Spleen (tissue), 11 donors: ENCODE measurements at regions not wholly inside any gene's neighbourhood (a gene's known extent, or its start where the extent isn't known, plus 50 kb on each side); places are given as distances from the start of the nearest gene placed in this dataset.

ENCODE experiments used
- DNase-seq: peaks from one replicate; pipeline ENCODE4 v3.0.0-alpha.2; 2020
- H3K27ac ChIP-seq, 8 donors: fragments of 200-600 bp; sonication (generic) in 7 of 8; 1 replicate in 4 of 8; 2 replicates in 4 of 8; pipeline versions ENCODE4 v1.5.0 to v1.8.0; 2016 to 2021; ENCODE audit warnings: inconsistent platforms in 4 of 8, mild to moderate bottlenecking in 4 of 8, moderate library complexity in 1 of 8
- H3K27me3 ChIP-seq, 7 donors: fragments of 200-600 bp; sonication (generic) in 6 of 7; replicated peaks in 1 of 7; 1 replicate in 4 of 7; 2 replicates in 3 of 7; pipeline versions ENCODE4 v1.5.0 to v1.8.0; 2016 to 2021; ENCODE audit warnings: inconsistent platforms in 3 of 7, mild to moderate bottlenecking in 1 of 7
- H3K36me3 ChIP-seq, 6 donors: fragments of 200-600 bp; sonication (generic) in 5 of 6; 1 replicate in 4 of 6; 2 replicates in 2 of 6; pipeline versions ENCODE4 v1.5.0 to v1.8.0; 2016 to 2021; ENCODE audit warnings: inconsistent platforms in 2 of 6
- H3K4me1 ChIP-seq, 6 donors: fragments of 200-600 bp; sonication (generic) in 5 of 6; 1 replicate in 3 of 6; 2 replicates in 3 of 6; pipeline versions ENCODE4 v1.5.0 to v1.8.0; 2016 to 2021; ENCODE audit warnings: inconsistent platforms in 3 of 6
- H3K4me3 ChIP-seq, 8 donors: fragments of 200-600 bp; sonication (generic) in 7 of 8; 1 replicate in 4 of 8; 2 replicates in 4 of 8; pipeline versions ENCODE4 v1.5.0 to v1.8.0; 2016 to 2021; ENCODE audit warnings: inconsistent platforms in 4 of 8, mild to moderate bottlenecking in 4 of 8, moderate library complexity in 2 of 8
- H3K9me3 ChIP-seq, 8 donors: fragments of 200-600 bp; sonication (generic) in 7 of 8; 1 replicate in 4 of 8; 2 replicates in 4 of 8; pipeline versions ENCODE4 v1.5.0 to v1.8.0; 2016 to 2021; ENCODE audit warnings: inconsistent platforms in 4 of 8
- POLR2A ChIP-seq, 3 donors: fragments of 450-650 bp; IDR thresholded peaks; one replicate each; pipeline ENCODE4 v1.5.1; 2017; ENCODE audit warnings: antibody characterized with exemption in 3 of 3, mild to moderate bottlenecking in 1 of 3
- POLR2AphosphoS5 ChIP-seq, 3 donors: sonication (generic); formaldehyde crosslinking; IDR thresholded peaks; one replicate each; pipeline ENCODE4 v1.5.1; 2017; ENCODE audit warnings: antibody characterized with exemption in 3 of 3
- WGBS, 5 donors: extraction: QIAGEN DNeasy Blood & Tissue Kit in 3 of 5; methylation state at CpG; one replicate each; pipeline versions ENCODE4 v1.1.5 to v1.1.7; 2013 to 2018; 5-methylcytosine and 5-hydroxymethylcytosine counted together
- intact Hi-C: fragments of 100-400 bp; cut with DNase I; formaldehyde crosslinking; loops from one replicate; pipeline ENCODE4 v1.15.0; 2023; ENCODE audit warnings: low total_unique reads
- TF ChIP-seq, protein P1 (sequence below), 11 experiments: fragments of 200-600 bp in 7 of 11; fragments of 450-650 bp in 4 of 11; sonication (generic) in 4 of 11; IDR thresholded peaks in 8 of 11; conservative IDR thresholded peaks in 3 of 11; 1 replicate in 7 of 11; 2 replicates in 4 of 11; pipeline versions ENCODE4 v1.4.0 to v1.8.0; 2016 to 2021; ENCODE audit warnings: antibody characterized with exemption in 11 of 11, inconsistent platforms in 4 of 11, mild to moderate bottlenecking in 1 of 11
- donor health status: healthy with polysubstance abuse.
- donor health status: DM: no; HTN: no; CAD: no; lungs with moderate emphysema.
- donor health status: DM: no; HTN: no; CAD: no.
- donor health status: Bipolar disorder and iron deficiency.
- donor health status: healthy.
- donor health status: DM: no; HTN: no; CAD: no.
- donor health status: DM: yes; HTN: yes; CAD: no.

DNA sequence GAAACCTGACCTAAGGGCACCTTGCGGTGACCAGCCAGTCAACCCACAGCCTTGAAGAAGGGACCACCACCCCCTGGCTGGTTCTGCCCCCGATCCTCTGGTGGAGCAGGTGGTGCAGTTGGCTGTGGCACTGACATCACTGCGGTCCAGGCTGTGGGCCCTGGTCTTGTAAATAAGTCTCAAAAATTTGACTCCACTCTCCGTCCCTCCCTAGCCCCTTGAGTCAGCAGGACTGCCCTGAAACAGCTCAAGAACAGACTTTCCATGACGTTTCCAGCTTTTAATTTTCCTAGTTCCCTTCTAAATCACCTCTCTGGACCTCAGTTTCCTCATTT, 134.8 kb upstream of the BOD1 start:
- no peak for TF ChIP-seq POLR2A (IDR thresholded peaks at IDR 0.05)
- no peak for TF ChIP-seq POLR2AphosphoS5 (IDR thresholded peaks at IDR 0.05)
- TF ChIP-seq, protein P1, sequence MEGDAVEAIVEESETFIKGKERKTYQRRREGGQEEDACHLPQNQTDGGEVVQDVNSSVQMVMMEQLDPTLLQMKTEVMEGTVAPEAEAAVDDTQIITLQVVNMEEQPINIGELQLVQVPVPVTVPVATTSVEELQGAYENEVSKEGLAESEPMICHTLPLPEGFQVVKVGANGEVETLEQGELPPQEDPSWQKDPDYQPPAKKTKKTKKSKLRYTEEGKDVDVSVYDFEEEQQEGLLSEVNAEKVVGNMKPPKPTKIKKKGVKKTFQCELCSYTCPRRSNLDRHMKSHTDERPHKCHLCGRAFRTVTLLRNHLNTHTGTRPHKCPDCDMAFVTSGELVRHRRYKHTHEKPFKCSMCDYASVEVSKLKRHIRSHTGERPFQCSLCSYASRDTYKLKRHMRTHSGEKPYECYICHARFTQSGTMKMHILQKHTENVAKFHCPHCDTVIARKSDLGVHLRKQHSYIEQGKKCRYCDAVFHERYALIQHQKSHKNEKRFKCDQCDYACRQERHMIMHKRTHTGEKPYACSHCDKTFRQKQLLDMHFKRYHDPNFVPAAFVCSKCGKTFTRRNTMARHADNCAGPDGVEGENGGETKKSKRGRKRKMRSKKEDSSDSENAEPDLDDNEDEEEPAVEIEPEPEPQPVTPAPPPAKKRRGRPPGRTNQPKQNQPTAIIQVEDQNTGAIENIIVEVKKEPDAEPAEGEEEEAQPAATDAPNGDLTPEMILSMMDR (IDR thresholded peaks at IDR 0.05 in 8 of 11, conservative IDR thresholded peaks at IDR 0.05 in 3 of 11): no peak
- Histone ChIP-seq H3K4me3 (no peak overlapping the region), H3K36me3 (no peaks in the 10 kb centered on the region), H3K27ac (no peak overlapping the region), H3K27me3 (no peaks in the 10 kb centered on the region), H3K4me1 (peaks cover 0 to 8% (median 0%) of the 10 kb centered on the region in 6 donors), H3K9me3 (no peaks in the 10 kb centered on the region)
- intact Hi-C loops: no loop called here
- 80 to 89% (median 83%) methylated on average over 4 to 5 of the region's 5 CpGs for WGBS, 5 donors
- DNase-seq: no peak

DNA sequence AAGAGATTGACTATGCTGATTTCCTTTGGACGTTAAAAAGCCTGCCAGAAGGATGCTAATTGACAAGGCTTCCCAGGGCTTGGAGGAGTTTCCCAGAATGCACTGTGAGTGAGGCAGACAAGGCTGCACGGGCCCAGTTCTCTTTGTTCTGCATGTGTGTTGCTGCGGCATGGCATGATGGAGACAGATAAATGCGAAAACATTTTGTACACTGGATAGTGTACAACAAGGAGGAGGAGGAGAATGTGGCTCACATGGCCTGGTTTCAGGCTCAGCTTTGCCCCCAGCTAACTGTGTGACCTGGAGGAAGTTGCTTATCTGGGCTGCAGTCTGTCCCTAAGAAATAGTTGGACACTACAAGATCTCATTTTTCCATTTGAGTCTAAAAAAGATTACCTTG, 135.5 kb upstream of the CPEB4 start:
- no peaks in the 10 kb centered on the region for H3K9me3 ChIP-seq
- no peak overlapping the region for H3K4me3 ChIP-seq
- no peak overlapping the region for H3K27ac ChIP-seq
- peaks cover 0 to 8% (median 0%) of the 10 kb centered on the region in 6 donors for H3K4me1 ChIP-seq
- no peak for DNase-seq
- intact Hi-C loops: no loop called here
- H3K36me3 ChIP-seq: no peaks in the 10 kb centered on the region
- WGBS, 5 donors: 85 to 92% (median 89%) methylated on average over 4 of the region's 4 CpGs
- TF ChIP-seq POLR2AphosphoS5 (IDR thresholded peaks at IDR 0.05) (no peak), POLR2A (IDR thresholded peaks at IDR 0.05) (no peak)
- TF ChIP-seq, protein P1 (IDR thresholded peaks at IDR 0.05 in 8 of 11, conservative IDR thresholded peaks at IDR 0.05 in 3 of 11): no peak
- H3K27me3 ChIP-seq: no peaks in the 10 kb centered on the region

DNA sequence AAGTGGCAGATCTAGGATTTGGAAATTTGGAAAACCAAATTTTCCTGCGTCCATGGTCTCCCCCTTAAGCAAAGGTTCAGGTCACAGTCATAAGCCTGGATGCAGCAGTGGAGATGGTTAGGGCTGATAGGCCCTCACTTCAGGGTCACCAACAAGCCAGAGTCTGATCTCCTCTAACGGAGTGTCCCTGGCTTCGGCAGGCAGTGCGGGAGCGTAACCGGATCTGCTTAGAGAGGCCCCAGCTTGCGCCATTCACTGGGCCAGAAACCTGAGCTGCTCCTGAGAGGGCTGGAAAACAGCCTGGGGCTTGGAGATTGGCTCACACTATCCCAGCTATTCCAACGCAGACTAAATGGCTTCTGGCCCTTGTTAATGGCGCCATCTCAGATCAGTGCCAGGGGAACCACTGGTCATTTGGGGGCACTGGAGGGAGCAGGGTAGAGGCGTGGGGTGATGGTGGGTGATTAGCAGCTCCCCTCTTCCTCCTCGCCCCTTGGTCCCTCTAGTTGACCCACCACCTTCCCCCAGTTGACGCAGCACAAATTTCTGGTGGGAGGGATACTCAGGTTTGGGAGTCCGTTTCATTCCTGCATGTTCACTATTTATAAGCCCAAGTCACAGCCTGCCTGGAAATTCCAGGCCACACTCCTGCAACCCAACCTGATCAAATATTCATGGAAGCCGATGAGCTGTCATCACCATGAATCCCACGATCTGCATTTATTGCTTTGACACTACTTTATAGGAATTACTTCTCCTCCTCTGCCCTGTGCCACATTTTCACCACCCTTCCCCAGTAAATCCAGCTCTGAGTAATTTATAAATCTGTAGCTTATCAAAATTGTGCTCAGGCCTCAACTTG, 134.6 kb upstream of the CPEB4 start:
- intact Hi-C loops: no loop called here
- H3K4me3 ChIP-seq: no peak overlapping the region
- no peaks in the 10 kb centered on the region for H3K36me3 ChIP-seq
- no peak for DNase-seq
- peaks cover 0 to 8% (median 0%) of the 10 kb centered on the region in 6 donors for H3K4me1 ChIP-seq
- H3K9me3 ChIP-seq: no peaks in the 10 kb centered on the region
- TF ChIP-seq, protein P1 (IDR thresholded peaks at IDR 0.05 in 8 of 11, conservative IDR thresholded peaks at IDR 0.05 in 3 of 11): no peak
- TF ChIP-seq POLR2AphosphoS5 (IDR thresholded peaks at IDR 0.05) (no peak), POLR2A (IDR thresholded peaks at IDR 0.05) (no peak)
- WGBS, 5 donors: 88 to 94% (median 92%) methylated on average over 14 to 15 of the region's 15 CpGs
- H3K27me3 ChIP-seq: no peaks in the 10 kb centered on the region
- H3K27ac ChIP-seq: no peak overlapping the region

DNA sequence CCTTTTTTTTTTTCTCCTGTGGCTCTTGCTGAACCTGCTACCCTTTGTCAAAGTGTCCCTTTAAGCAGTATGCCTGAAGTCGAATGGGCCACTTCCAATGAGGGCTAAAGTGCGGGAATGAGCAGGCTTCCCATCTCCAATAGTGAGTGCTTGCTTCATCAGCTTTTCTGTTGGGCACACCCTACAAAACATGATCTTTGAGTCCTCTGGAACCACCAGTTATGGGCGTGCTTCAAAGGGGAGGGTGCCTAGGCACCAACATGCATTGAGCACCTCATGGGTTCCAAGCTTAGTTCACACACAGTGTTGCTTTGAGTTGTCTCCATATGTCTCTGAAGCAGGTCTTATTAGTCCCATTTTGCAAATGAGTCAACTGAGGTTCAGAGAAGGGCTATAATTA, 132.8 kb upstream of the CPEB4 start:
- Histone ChIP-seq H3K4me1 (peaks cover 0 to 14% (median 3%) of the 10 kb centered on the region in 6 donors), H3K27ac (no peak overlapping the region), H3K36me3 (no peaks in the 10 kb centered on the region), H3K9me3 (no peaks in the 10 kb centered on the region), H3K27me3 (no peaks in the 10 kb centered on the region), H3K4me3 (no peak overlapping the region)
- no peak for DNase-seq
- WGBS, 5 donors: 84 to 95% (median 89%) methylated on average over 3 of the region's 3 CpGs
- TF ChIP-seq POLR2A (IDR thresholded peaks at IDR 0.05) (no peak), POLR2AphosphoS5 (IDR thresholded peaks at IDR 0.05) (no peak)
- TF ChIP-seq, protein P1 (IDR thresholded peaks at IDR 0.05 in 8 of 11, conservative IDR thresholded peaks at IDR 0.05 in 3 of 11): no peak
- intact Hi-C loops: no loop called here
